Body of pancreas (tissue), 4 donors: ENCODE measurements at regions not wholly inside any gene's neighbourhood (a gene's known extent, or its start where the extent isn't known, plus 50 kb on each side); places are given as distances from the start of the nearest gene placed in this dataset.
"Not testable (repeated sequence)": the region's sequence is repeated elsewhere in the genome, so short reads cannot be mapped to it uniquely, and the experiment has no call there.

Experiments used
- ATAC-seq: fragments of 150-250 bp; one replicate; pipeline ENCODE4 v1.9.1; 2016
- DNase-seq, 4 donors: peaks; one replicate each; pipeline ENCODE4 v3.0.0-alpha.2; 2019
- H3K27ac ChIP-seq, 4 donors: fragments of 200-600 bp; sonication (generic); 1 replicate in 3 of 4; 2 replicates in 1 of 4; pipeline versions ENCODE4 v1.5.1 to v1.6.1; 2016 to 2019; ENCODE audit warnings: mild to moderate bottlenecking in 1 of 4, mixed read lengths in 1 of 4, moderate library complexity in 1 of 4
- H3K27me3 ChIP-seq, 2 donors: fragments of 200-600 bp; sonication (generic); one replicate each; pipeline ENCODE4 v1.6.0; 2016; ENCODE audit warnings: mild to moderate bottlenecking in 1 of 2
- H3K36me3 ChIP-seq, 2 donors: fragments of 200-600 bp; sonication (generic); replicated peaks in 1 of 2; 2 replicates each; pipeline ENCODE4 v1.5.1; 2016; ENCODE audit warnings: low read depth in 2 of 2; ENCODE audit not compliant: insufficient read depth in 1 of 2
- H3K4me1 ChIP-seq: fragments of 200-600 bp; sonication (generic); one replicate; pipeline ENCODE4 v1.6.0; 2016
- H3K4me3 ChIP-seq, 2 donors: fragments of 200-600 bp; sonication (generic); 1 replicate in 1 of 2; 2 replicates in 1 of 2; pipeline ENCODE4 v1.5.1; 2016 to 2019
- H3K9me3 ChIP-seq, 3 donors: fragments of 200-600 bp; sonication (generic); 1 replicate in 2 of 3; 2 replicates in 1 of 3; pipeline ENCODE4 v1.5.1; 2016
- POLR2A ChIP-seq, 3 donors: fragments of 450-650 bp; IDR thresholded peaks; one replicate each; pipeline ENCODE4 v1.6.1; 2016; ENCODE audit warnings: antibody characterized with exemption in 3 of 3, mild to moderate bottlenecking in 2 of 3
- WGBS, 2 donors: methylation state at CpG; one replicate each; pipeline ENCODE4 v1.1.5; 2017; 5-methylcytosine and 5-hydroxymethylcytosine counted together
- intact Hi-C: fragments of 100-400 bp; cut with DNase I; formaldehyde crosslinking; loops from one replicate; pipeline ENCODE4 v1.15.1; 2023
- TF ChIP-seq, protein P1 (sequence below), 7 experiments: fragments of 450-650 bp in 4 of 7; fragments of 200-600 bp in 3 of 7; sonication (generic) in 3 of 7; IDR thresholded peaks; one replicate each; pipeline ENCODE4 v1.5.1; 2016 to 2019; ENCODE audit warnings: antibody characterized with exemption in 7 of 7

DNA sequence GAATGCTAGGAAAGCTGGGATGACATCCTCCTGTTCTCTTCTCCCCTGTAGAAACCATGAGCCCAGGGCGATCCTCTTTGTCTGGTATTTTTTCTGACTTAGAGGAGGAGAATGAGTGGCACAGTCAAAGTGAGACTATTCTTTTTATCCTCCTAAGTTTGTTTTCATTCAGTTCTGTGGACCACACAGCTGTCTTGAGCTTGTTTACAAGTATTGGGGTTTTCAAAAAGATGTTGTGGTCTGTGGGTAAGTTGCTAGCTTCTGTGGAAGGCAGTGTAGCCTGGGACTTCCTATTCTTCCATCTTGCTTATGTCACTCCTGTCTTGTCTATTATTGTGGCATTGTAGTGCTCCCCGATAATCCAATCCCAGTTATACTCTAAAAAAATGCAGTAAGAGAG lies 223.0 kb downstream of the PAPSS1 start:
- intact Hi-C loops: no loop called here
- WGBS, 2 donors: 46 to 80% methylated on average over 2 of the region's 2 CpGs
- no peaks in the 10 kb centered on the region for H3K4me1 ChIP-seq
- DNase-seq (no peak), ATAC-seq (no peak)
- no peaks in the 10 kb centered on the region for H3K36me3 ChIP-seq
- no peak overlapping the region for H3K4me3 ChIP-seq
- H3K27ac ChIP-seq: no peak overlapping the region
- H3K27me3 ChIP-seq: no peaks in the 10 kb centered on the region
- no peaks in the 10 kb centered on the region for H3K9me3 ChIP-seq
- TF ChIP-seq, protein P1, sequence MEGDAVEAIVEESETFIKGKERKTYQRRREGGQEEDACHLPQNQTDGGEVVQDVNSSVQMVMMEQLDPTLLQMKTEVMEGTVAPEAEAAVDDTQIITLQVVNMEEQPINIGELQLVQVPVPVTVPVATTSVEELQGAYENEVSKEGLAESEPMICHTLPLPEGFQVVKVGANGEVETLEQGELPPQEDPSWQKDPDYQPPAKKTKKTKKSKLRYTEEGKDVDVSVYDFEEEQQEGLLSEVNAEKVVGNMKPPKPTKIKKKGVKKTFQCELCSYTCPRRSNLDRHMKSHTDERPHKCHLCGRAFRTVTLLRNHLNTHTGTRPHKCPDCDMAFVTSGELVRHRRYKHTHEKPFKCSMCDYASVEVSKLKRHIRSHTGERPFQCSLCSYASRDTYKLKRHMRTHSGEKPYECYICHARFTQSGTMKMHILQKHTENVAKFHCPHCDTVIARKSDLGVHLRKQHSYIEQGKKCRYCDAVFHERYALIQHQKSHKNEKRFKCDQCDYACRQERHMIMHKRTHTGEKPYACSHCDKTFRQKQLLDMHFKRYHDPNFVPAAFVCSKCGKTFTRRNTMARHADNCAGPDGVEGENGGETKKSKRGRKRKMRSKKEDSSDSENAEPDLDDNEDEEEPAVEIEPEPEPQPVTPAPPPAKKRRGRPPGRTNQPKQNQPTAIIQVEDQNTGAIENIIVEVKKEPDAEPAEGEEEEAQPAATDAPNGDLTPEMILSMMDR (IDR thresholded peaks at IDR 0.05): no peak
- TF ChIP-seq POLR2A (IDR thresholded peaks at IDR 0.05): no peak

DNA sequence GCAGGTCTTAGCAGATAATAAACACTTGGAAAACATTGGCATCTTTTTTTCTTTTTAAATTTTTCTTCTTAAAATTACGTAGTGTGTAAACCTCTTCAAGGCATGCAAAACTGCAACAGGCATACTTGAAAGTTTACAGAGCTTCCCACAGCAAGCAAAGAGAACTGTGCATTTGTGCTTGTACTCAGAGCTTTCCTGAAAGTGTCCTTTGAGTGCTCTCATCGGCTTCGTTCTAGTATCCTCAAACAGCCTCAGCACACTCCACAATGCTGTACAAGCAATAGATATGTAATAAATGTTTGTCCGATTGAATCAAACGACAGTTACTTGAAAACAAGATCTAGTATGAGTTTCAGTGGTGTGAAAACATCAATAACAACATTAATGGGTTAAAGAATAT lies 227.5 kb downstream of the PAPSS1 start:
- Histone ChIP-seq H3K4me1 (no peaks in the 10 kb centered on the region), H3K27me3 (no peaks in the 10 kb centered on the region), H3K27ac (no peak overlapping the region), H3K9me3 (no peaks in the 10 kb centered on the region), H3K4me3 (no peak overlapping the region), H3K36me3 (no peaks in the 10 kb centered on the region)
- ATAC-seq (no peak), DNase-seq (no peak)
- TF ChIP-seq POLR2A (IDR thresholded peaks at IDR 0.05): no peak
- TF ChIP-seq, protein P1 (IDR thresholded peaks at IDR 0.05): no peak
- WGBS, 2 donors: 39 to 45% methylated on average over 5 of the region's 5 CpGs
- intact Hi-C loops: no loop called here

DNA sequence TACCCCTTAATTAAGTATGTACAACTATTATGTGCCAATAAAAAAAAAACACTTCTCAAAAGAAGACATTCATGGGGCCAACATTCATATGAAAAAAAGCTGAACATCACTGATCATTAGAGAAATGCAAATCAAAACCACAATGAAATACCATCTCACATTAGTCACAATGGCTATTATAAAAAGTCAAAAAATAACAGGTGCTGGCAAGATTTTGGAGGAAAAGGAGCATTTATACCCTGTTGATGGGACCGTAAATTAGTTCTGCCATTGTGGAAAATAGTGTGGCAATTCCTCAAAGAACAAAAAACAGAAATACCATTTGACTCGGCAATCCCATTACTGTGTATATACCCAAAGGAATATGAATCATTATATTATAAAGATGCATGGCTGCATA lies 229.9 kb downstream of the PAPSS1 start:
- 92 to 95% methylated on average over 2 of the region's 2 CpGs for whole genome bisulfite sequencing, 2 donors
- intact Hi-C loops: no loop called here
- no peaks in the 10 kb centered on the region for H3K4me1 ChIP-seq
- no peaks in the 10 kb centered on the region for H3K36me3 ChIP-seq
- no peak for ATAC-seq
- TF ChIP-seq, protein P1 (IDR thresholded peaks at IDR 0.05): no peak
- TF ChIP-seq POLR2A (IDR thresholded peaks at IDR 0.05): no peak
- H3K27ac ChIP-seq: no peak overlapping the region
- no peak overlapping the region for H3K4me3 ChIP-seq
- H3K27me3 ChIP-seq: no peaks in the 10 kb centered on the region
- H3K9me3 ChIP-seq: no peaks in the 10 kb centered on the region
- no peak for DNase-seq

DNA sequence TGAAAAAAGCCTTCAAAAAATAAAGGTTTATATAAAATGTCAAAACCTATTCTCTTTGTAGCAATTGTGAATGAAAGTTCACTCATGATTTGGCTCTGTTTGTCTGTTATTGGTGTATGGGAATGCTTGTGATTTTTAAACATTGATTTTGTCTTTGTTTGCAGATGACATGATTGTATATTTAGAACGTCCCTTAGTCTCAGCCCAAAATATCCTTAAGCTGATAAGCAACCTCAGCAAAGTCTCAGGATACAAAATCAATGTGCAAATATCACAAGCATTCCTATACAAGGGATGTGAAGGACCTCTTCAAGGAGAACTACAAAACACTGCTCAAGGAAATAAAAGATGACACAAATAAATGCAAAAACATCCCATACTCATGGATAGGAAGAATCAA lies 236.4 kb downstream of the PAPSS1 start:
- H3K4me3 ChIP-seq, H3K27ac ChIP-seq, DNase-seq, H3K36me3 ChIP-seq, H3K27me3 ChIP-seq, H3K4me1 ChIP-seq, intact Hi-C loops, ATAC-seq: not testable (repeated sequence)
- peaks cover 0 to 16% (median 2%) of the 10 kb centered on the region in 3 donors for H3K9me3 ChIP-seq
- 20 to 42% methylated on average over 1 of the region's 1 CpG for WGBS, 2 donors

DNA sequence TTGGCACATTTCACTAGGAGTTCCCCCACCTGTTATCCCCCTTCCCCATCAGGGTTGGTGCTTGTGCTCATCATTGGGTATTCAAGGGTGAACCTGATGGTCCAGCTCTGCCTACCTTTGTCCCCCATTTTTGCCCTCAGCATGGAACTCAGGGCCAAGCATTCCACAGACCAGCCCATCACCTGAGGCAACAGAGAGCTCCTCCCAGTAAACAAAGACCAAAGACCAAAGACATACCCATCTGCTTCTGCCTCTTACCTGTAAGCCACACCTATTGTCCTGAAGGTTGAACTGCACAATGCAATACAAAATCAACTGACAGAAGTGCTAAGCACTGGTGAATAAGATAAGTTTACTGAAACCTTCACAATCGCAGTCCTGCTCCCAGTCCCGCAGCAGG lies 237.5 kb downstream of the PAPSS1 start:
- DNase-seq: no peak
- Histone ChIP-seq H3K9me3 (peaks cover 0 to 16% (median 2%) of the 10 kb centered on the region in 3 donors), H3K4me3 (no peak overlapping the region), H3K4me1 (no peaks in the 10 kb centered on the region), H3K27ac (no peak overlapping the region), H3K36me3 (no peaks in the 10 kb centered on the region), H3K27me3 (no peaks in the 10 kb centered on the region)
- no peak for TF ChIP-seq POLR2A (IDR thresholded peaks at IDR 0.05)
- intact Hi-C loops: no loop called here
- 74% methylated on average over 2 of the region's 2 CpGs for WGBS, 2 donors
- ATAC-seq: no peak

DNA sequence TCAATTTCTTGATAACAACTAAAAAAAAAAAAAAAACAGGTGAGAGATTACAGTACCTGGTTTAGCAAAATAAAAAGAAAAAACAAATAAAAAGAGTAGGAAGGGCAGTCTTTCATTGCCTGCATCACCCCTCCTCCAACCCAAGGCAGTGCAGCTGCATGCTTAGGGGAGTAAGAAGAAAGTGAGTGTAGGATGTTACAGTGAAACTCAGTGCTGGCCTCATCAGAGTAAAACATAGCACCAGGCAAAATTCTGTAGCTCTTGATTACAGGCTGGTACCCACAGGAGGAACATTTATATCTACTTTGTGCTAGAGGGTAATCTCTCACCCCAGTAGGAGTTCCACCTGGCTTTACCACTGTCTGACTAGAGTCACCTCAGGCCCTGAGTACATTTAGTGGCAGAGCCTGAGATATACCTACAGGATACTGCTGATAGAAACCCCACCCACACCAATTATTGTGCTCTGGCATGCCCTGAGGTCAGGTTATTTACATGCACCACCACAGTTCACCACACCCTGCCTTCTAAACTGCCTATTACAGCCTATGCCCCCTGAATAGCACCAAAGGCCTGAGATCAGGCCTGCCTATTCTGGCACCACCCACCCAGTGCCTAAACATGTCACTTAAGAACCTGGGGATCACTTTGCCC lies 241.6 kb downstream of the PAPSS1 start:
- peaks cover 0 to 12% (median 2%) of the 10 kb centered on the region in 3 donors for H3K9me3 ChIP-seq
- no peak overlapping the region for H3K27ac ChIP-seq
- no peaks in the 10 kb centered on the region for H3K27me3 ChIP-seq
- DNase-seq (no peak), ATAC-seq (no peak)
- H3K36me3 ChIP-seq: no peaks in the 10 kb centered on the region
- no peaks in the 10 kb centered on the region for H3K4me1 ChIP-seq
- H3K4me3 ChIP-seq: no peak overlapping the region
- intact Hi-C loops: no loop called here
- TF ChIP-seq, protein P1 (IDR thresholded peaks at IDR 0.05): no peak
- no peak for TF ChIP-seq POLR2A (IDR thresholded peaks at IDR 0.05)
